ENCODE measurements at regions not wholly inside any gene's neighbourhood (a gene's known extent, or its start where the extent isn't known, plus 50 kb on each side); places are given as distances from the start of the nearest gene placed in this dataset.

- Histone ChIP-seq H3K4me1 (replicated peaks; ENCODE audit: insufficient read depth) (no peaks in the 10 kb centered on the region), H4K20me1 (ENCODE audit: insufficient read depth) (no peaks in the 10 kb centered on the region), H3K9me3 (ENCODE audit: insufficient read depth, low read depth) (no peaks in the 10 kb centered on the region), H3K36me3 (ENCODE audit: low read depth) (no peaks in the 10 kb centered on the region), H3K27ac (no peak overlapping the region), H3K4me2 (no peak overlapping the region), H3K27me3 (ENCODE audit: insufficient read depth, low read depth) (no peaks in the 10 kb centered on the region), H3F3A (ENCODE audit: insufficient read depth, low read depth) (no peaks in the 10 kb centered on the region), H2AFZ (no peak overlapping the region), H3K79me2 (ENCODE audit: low read depth) (no peaks in the 10 kb centered on the region), H3K9me2 (ENCODE audit: insufficient read depth) (no peaks in the 10 kb centered on the region), H3K4me3 (no peak overlapping the region)
- TF ChIP-seq EZH2 (IDR thresholded peaks at IDR 0.05; ENCODE audit: low read depth), result no peak
- TF ChIP-seq CTCF (conservative IDR thresholded peaks at IDR 0.05), result no peak
- BruUV-seq (replicated peaks), result no TSS peak
- intact Hi-C loops (cut with micrococcal nuclease; ENCODE audit: unreplicated experiment), result no loop called here
- CTCF ChIA-PET, result no interaction called here
- POLR2A ChIA-PET (ENCODE audit: unreplicated experiment), result no interaction called here
- no peak for DNase-seq
Observed at GRCh38 chr5:158246661-158247060, 387.7 kb upstream of the CLINT1 start.

- ChIA-PET POLR2A (ENCODE audit: unreplicated experiment) (no interaction called here), CTCF (no interaction called here)
- intact Hi-C loops (cut with micrococcal nuclease; ENCODE audit: unreplicated experiment), result no loop called here
- H3K4me3 ChIP-seq, result no peak overlapping the region
- no peaks in the 10 kb centered on the region for H3K79me2 ChIP-seq (ENCODE audit: low read depth)
- H4K20me1 ChIP-seq (ENCODE audit: insufficient read depth), result no peaks in the 10 kb centered on the region
- no peak overlapping the region for H3K27ac ChIP-seq
- H2AFZ ChIP-seq, result no peak overlapping the region
- no peaks in the 10 kb centered on the region for H3K27me3 ChIP-seq (ENCODE audit: insufficient read depth, low read depth)
- no peaks in the 10 kb centered on the region for H3K4me1 ChIP-seq (replicated peaks; ENCODE audit: insufficient read depth)
- H3K9me3 ChIP-seq (ENCODE audit: insufficient read depth, low read depth), result no peaks in the 10 kb centered on the region
- H3K36me3 ChIP-seq (ENCODE audit: low read depth), result no peaks in the 10 kb centered on the region
- H3K9me2 ChIP-seq (ENCODE audit: insufficient read depth), result no peaks in the 10 kb centered on the region
- no peak overlapping the region for H3K4me2 ChIP-seq
- no TSS peak for BruUV-seq (replicated peaks)
- no peaks in the 10 kb centered on the region for H3F3A ChIP-seq (ENCODE audit: insufficient read depth, low read depth)
- DNase-seq, result no peak
- no peak for TF ChIP-seq EZH2 (IDR thresholded peaks at IDR 0.05; ENCODE audit: low read depth)
- TF ChIP-seq CTCF (conservative IDR thresholded peaks at IDR 0.05), result no peak
Observed at GRCh38 chr5:158245513-158245912, 386.6 kb upstream of the CLINT1 start.

- Histone ChIP-seq H3K27ac (no peak overlapping the region), H3K27me3 (ENCODE audit: insufficient read depth, low read depth) (no peaks in the 10 kb centered on the region), H3F3A (ENCODE audit: insufficient read depth, low read depth) (no peaks in the 10 kb centered on the region), H3K9me2 (ENCODE audit: insufficient read depth) (no peaks in the 10 kb centered on the region), H4K20me1 (ENCODE audit: insufficient read depth) (no peaks in the 10 kb centered on the region), H2AFZ (no peak overlapping the region), H3K9me3 (ENCODE audit: insufficient read depth, low read depth) (no peaks in the 10 kb centered on the region), H3K36me3 (ENCODE audit: low read depth) (no peaks in the 10 kb centered on the region), H3K79me2 (ENCODE audit: low read depth) (no peaks in the 10 kb centered on the region), H3K4me1 (replicated peaks; ENCODE audit: insufficient read depth) (no peaks in the 10 kb centered on the region), H3K4me2 (no peak overlapping the region), H3K4me3 (no peak overlapping the region)
- POLR2A ChIA-PET (ENCODE audit: unreplicated experiment), result no interaction called here
- intact Hi-C loops (cut with micrococcal nuclease; ENCODE audit: unreplicated experiment), result no loop called here
- DNase-seq, result no peak
- BruUV-seq (replicated peaks), result no TSS peak
- TF ChIP-seq CTCF (conservative IDR thresholded peaks at IDR 0.05) (no peak), EZH2 (IDR thresholded peaks at IDR 0.05; ENCODE audit: low read depth) (no peak)
- CTCF ChIA-PET, result no interaction called here
Observed at GRCh38 chr5:158244882-158245281, 385.9 kb upstream of the CLINT1 start.
